ENCODE measurements at regions not wholly inside any gene's neighbourhood (a gene's known extent, or its start where the extent isn't known, plus 50 kb on each side); places are given as distances from the start of the nearest gene placed in this dataset.

DNA sequence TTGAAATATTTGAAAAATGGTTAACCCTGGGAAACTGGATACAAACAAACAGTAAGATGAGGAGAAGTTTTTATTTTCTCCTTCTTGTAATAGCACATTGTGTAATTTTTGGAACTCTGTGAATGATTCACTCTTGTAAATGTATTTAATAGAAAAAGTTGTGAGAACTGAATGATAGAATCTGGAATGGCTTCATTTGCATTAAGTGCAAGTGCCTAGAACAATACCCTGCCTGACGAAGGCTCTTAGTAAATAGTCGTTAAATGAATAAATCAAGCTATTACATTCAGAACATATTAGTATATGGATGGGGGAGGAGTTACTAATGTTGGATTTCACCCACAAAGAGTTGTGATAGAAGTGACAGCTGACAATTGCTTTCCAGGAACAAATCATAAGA lies 442.5 kb downstream of the EFNA5 start:
- DNase-seq (ENCODE audit: low read depth): no peak
- TF ChIP-seq, protein P1, sequence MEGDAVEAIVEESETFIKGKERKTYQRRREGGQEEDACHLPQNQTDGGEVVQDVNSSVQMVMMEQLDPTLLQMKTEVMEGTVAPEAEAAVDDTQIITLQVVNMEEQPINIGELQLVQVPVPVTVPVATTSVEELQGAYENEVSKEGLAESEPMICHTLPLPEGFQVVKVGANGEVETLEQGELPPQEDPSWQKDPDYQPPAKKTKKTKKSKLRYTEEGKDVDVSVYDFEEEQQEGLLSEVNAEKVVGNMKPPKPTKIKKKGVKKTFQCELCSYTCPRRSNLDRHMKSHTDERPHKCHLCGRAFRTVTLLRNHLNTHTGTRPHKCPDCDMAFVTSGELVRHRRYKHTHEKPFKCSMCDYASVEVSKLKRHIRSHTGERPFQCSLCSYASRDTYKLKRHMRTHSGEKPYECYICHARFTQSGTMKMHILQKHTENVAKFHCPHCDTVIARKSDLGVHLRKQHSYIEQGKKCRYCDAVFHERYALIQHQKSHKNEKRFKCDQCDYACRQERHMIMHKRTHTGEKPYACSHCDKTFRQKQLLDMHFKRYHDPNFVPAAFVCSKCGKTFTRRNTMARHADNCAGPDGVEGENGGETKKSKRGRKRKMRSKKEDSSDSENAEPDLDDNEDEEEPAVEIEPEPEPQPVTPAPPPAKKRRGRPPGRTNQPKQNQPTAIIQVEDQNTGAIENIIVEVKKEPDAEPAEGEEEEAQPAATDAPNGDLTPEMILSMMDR (conservative IDR thresholded peaks at IDR 0.05; ENCODE audit: low read depth, low read length): no peak
- no peak overlapping the region for H3K4me3 ChIP-seq (ENCODE audit: low read depth, low read length)

DNA sequence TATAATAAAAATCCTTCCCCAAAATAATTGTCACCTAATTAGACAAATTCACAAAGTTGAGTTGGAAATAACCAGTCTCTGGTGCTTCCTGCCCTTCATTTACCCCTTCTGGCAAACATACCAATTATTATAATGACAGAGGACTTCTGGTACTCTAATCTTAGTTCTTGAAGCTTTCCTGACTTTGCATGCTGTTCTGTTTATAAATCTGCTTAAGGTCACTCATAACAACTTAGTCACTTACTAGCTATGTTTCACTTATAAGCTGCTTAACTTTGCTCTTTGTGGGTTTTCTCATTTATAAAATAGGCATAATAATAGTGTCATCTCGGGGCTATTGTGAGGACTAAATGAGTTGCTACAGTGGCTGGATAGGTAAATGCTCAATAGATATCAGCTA lies 446.5 kb downstream of the EFNA5 start:
- H3K4me3 ChIP-seq (ENCODE audit: low read depth, low read length): no peak overlapping the region
- DNase-seq (ENCODE audit: low read depth): peak; percentile 37
- TF ChIP-seq, protein P1 (conservative IDR thresholded peaks at IDR 0.05; ENCODE audit: low read depth, low read length): no peak

DNA sequence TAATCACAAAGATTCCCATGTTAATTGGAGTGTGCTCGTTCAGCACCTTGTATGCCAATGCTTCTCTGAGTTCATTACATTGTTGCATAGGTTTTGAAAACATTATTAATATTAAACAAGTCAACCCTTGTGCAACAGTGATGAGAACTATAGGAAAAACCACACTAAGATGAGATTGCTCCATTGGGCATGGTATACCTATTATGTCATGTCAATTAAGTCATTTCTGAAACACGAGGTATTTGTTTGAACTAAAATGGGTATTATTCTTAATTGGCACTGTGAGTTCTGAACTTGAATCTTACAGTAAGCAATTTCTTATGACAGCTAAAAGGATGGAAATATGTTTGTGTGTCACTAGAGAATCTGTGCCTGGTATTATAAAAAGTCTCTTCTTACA lies 447.7 kb downstream of the EFNA5 start:
- DNase-seq (ENCODE audit: low read depth): no peak
- TF ChIP-seq, protein P1 (conservative IDR thresholded peaks at IDR 0.05; ENCODE audit: low read depth, low read length): no peak
- no peak overlapping the region for H3K4me3 ChIP-seq (ENCODE audit: low read depth, low read length)

DNA sequence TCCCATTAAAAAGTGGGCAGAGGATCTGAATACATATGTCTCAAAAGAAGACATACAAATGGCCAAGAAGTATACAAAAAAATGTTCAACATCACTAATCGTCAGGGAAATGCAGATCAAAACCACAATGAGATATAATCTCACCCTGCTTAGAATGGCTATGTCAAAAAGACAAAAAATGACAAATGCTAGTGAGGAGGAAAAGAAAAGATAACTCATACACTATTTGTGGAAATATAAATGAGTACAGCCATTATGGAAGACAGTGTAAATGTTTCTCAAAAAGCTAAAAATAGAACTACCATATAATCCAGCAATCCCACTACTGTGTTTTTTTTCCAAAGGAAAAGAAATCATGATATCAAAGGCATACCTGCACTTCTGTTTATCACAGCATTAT lies 450.7 kb downstream of the EFNA5 start:
- no peak for DNase-seq (ENCODE audit: low read depth)
- TF ChIP-seq, protein P1 (conservative IDR thresholded peaks at IDR 0.05; ENCODE audit: low read depth, low read length): no peak
- no peak overlapping the region for H3K4me3 ChIP-seq (ENCODE audit: low read depth, low read length)

DNA sequence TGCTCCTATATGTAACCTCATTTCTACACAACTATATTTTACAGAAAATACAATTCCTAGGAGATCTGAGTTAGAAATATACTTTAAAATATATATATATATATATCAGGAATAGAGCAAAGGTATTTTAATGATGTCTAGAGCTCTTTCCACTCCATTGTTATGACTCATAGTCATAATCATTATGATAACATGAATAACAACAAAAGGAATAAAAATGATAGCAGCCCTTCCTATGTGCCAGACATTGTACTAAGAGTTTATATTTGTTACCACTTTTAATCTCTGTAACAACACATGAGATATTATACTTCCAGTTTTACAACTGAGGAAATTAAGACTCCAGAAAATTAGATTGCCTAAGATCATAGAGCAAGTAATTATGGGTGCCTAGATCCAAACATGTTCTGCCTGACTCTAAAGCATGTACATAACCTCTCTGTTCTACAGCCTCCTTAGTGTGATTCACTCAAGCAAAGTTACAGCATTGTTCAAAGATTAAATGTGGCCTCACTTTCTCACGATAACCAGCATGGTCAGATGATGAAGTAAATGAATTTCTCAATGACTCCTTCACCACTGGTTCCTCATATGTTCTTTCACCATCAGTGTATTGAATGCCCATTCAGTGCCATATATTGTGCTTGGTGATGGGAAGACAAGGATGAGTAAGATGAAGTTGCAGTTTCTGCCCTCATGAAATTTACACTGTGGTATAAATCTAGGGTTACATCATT lies 452.1 kb downstream of the EFNA5 start:
- TF ChIP-seq, protein P1 (conservative IDR thresholded peaks at IDR 0.05; ENCODE audit: low read depth, low read length): no peak
- no peak overlapping the region for H3K4me3 ChIP-seq (ENCODE audit: low read depth, low read length)
- DNase-seq (ENCODE audit: low read depth): peak; percentile 29

DNA sequence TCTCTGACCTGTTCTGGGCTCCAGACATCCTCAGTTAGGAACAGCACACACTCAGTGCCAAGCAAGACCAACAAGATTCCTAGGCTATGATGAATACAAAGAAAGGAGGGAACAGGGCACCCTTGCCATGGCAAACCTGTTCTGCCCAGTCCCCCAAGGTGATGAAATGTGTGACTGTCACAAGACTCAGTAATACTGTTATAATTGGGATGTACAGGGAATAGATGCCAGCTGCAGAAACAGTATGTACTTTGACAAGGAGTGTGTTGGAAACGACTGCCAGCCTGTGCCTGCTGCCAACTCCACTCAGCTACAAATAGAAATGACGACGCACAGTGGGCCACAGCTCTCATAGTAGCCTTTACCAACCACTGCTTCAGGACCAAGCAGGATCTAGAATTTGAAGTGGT lies 453.0 kb downstream of the EFNA5 start:
- no peak overlapping the region for H3K4me3 ChIP-seq (ENCODE audit: low read depth, low read length)
- no peak for DNase-seq (ENCODE audit: low read depth)
- TF ChIP-seq, protein P1 (conservative IDR thresholded peaks at IDR 0.05; ENCODE audit: low read depth, low read length): no peak

DNA sequence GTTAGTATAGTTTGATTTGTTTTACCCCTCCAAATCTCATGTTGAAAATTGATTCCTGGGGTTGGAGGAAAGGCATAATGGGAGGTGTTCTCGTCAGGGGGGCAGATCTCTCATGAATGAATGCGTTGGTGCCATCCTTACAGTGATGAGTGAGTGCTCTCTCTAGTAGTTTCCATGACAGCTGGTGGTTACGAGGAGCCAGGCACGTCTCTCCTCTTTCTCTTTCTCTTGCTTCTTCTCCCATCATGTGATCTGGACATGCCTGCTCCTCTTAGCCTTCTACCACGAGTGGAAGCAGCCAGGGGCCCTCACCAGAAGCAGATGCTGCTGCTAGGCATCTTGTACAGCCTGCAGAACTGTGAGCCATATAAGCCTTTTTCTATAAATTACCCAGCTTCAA lies 454.1 kb downstream of the EFNA5 start:
- no peak overlapping the region for H3K4me3 ChIP-seq (ENCODE audit: low read depth, low read length)
- TF ChIP-seq, protein P1 (conservative IDR thresholded peaks at IDR 0.05; ENCODE audit: low read depth, low read length): no peak
- DNase-seq (ENCODE audit: low read depth): no peak

Data from choroid plexus epithelial cell (primary cell).